GM21367 (cell line): ENCODE measurements at regions not wholly inside any gene's neighbourhood (a gene's known extent, or its start where the extent isn't known, plus 50 kb on each side); places are given as distances from the start of the nearest gene placed in this dataset.
"Not testable (repeated sequence)": the region's sequence is repeated elsewhere in the genome, so short reads cannot be mapped to it uniquely, and the experiment has no call there.

Source experiments
- ATAC-seq: cut with Tn5 transposase; IDR thresholded peaks from one replicate; pipeline ENCODE4 v1.9.1; 2021; ENCODE audit not compliant: unreplicated experiment

DNA sequence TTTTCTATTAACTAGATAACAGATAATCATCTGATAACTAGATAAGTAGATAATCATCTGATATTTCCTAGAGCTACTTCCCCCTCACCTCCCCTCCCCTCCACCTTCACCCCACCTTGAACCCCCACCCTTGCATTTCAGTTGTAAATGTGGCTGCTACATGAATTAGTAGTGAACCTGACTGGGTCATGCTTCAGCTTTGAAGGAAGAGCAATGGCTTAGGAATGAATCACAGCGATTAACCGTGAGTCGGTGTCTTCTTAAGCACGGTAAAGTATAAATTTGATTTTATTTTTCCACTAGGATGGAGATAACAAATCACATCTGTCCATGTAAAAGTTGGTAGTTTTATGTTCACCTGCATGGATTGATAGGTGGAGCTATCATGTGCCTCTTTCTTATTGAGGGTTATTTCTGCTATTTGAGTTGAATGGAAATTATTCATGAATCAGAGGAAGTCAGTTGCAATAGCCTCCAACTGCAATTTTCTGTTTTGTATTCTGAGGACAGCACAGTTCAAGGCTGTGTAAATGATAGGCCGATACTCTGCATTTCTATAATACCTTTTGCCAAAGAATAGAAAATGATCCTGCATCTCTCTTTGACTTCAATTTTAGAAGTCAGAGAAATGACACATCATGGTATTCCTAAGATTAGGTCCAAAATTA lies 235.0 kb downstream of the PTGER3 start:
- no peak for ATAC-seq

DNA sequence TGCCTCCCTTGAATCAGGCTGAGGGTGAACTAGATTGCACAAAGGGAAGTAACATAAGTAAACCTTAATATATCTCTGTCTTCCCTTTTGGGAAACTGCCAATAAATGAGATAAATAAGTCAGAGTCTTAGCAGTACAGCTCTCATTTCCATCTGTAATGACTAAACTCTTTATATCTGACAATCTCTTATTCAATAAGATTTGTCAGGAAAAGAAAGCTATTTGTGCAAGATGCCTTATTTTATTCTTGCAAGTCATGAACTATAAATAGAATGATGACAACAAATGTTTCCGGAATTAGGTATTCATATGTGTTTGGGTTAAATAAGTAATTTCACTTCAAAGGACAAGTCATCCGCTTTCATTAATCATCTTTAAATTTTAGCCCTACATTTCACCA lies 229.2 kb downstream of the PTGER3 start:
- no peak for ATAC-seq

DNA sequence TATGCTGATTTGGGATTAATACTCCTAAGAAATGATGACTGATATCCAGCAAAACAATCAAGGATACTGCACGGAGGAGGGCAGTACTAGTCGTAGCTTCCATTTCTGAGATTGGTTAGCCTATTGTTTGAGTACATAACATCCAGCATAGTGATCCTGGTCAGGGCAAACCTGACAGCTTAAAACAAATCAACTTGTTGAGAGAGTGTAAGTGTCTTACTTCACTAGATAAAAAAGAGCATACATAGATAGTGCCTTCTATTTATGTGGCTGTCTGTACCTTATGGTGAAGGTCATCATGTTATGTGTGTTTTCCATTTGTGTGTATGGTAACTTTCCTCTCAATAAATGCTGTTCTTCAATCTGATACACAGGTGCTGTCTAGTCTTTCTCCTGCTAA lies 228.4 kb downstream of the PTGER3 start:
- no peak for ATAC-seq

DNA sequence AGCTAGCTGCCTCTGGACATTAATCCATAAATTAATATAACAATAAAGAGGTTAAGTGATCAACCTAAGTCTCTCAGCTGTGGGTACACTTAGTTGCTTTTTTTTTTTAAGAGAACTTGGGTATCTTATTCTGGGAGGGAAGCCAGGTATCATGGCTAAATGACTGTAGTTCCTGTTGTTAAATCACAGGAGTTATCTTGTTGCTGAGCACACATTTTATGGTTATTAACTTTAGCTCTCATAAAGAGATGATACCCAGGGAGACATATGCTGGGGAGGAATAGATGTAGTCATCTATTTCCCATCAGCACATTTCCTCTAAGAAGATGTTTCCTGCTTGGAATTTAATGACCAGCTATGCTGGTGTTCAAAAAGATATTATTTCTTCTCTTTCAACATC lies 227.8 kb downstream of the PTGER3 start:
- no peak for ATAC-seq

DNA sequence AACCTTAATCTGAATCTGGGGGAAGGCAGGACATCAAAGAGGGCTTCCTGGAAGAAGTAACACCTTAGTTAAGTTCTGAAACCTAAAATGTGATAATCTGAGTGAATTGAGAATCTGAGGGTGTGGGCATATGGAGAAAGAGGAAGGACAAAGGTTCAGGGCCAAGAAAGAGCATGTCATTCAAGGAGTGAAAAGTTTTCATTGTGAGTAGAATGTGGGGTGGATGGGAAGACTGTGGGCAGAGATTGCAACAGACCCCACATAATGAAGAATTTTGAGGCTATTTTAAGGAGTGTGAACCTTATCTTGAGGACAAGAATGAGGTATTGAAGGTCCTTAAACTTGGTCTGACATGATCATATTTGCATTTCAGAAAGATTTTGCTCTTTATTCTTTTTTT lies 227.2 kb downstream of the PTGER3 start:
- ATAC-seq, result no peak

DNA sequence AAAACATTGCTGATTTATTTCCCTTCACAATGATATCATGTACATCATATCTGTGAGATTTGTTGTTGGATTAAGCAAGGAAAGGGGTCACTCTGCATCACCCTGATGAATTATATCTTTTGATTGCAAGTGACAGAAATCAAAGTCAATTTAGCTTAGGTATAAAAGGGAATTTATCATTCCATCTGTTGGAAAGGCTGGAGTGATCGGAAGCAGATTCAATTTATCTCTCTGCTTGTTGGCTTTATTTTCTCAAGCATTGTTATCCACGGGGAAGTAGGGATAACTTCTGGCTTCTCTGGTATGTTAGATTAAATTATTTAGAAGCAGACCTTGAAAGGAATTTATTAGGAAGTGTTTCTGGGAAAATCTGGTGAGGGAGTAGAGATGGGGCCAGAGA lies 226.6 kb downstream of the PTGER3 start:
- no peak for ATAC-seq

DNA sequence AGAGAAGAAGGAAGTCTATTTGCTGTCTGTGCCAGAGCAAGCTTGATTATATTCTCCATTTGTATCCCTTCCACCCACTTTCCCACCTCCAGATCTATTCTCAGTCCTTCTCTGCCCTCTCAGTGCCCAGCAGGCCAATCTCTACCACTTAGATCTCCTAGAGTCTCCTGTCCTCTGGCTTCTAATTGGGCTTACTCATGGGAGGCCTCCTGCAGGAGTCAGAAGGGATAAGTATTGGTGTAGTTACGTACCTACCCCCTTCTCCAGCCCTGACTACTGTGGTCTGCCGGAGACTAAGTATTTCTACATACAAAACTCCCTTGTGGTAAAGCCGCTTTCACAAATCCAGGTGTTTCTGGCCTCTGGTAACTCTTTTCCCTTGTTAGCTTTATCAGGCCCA lies 221.2 kb downstream of the PTGER3 start:
- no peak for ATAC-seq

DNA sequence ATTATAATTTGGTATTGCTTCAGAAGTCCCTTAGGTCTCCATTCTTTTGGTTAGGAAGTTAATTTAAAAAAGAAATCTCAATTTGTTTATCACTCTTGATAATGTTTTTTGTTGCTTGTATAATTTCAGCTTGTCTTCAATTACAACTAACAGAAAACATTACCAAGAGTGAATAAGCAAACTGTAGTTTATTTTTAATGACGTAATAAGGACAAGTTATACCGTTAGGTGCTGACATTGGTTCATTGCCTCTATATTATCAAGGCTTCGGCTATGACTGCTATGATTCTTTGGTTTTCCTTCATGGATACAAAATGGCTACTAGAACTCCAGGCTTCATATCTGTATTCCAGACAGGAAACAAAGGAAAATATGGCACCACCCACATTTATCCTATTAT lies 220.6 kb downstream of the PTGER3 start:
- ATAC-seq, result no peak

DNA sequence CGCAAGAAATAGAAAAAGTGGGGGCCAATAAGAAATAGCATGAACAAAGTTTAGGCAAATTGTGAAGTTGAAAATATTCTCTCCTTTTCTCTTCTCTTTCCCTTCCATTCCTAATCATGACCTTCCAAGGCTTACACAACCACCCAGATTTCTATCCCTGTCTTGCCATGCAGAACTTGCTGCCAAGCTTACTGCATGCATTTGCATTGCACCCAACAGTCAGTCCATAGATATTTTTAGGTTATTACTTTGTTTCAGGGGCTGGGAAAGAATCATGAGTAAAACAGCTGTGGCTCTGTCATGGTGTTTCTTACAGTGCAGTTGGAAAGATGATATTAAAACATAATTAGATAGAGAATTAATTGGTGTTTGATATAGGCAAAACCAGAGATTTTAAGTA lies 219.4 kb downstream of the PTGER3 start:
- no peak for ATAC-seq

DNA sequence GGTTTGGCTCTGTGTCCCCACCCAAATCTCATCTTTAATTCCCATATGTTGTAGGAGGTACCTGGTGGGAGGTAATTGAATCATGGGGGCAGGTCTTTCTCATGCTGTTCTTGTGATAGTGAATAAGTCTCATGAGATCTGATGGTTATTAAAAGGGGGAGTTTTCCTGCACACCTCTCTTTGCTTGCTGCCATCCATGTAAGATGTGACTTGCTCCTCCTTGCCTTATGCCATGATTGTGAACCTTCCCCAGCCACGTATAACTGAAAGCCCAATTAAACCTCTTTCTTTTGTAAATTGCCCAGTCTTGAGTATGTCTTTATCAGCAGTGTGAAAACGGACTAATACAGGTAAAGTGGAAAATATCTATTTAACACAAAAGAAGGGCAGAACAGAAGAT lies 213.3 kb downstream of the PTGER3 start:
- not testable (repeated sequence) for ATAC-seq

DNA sequence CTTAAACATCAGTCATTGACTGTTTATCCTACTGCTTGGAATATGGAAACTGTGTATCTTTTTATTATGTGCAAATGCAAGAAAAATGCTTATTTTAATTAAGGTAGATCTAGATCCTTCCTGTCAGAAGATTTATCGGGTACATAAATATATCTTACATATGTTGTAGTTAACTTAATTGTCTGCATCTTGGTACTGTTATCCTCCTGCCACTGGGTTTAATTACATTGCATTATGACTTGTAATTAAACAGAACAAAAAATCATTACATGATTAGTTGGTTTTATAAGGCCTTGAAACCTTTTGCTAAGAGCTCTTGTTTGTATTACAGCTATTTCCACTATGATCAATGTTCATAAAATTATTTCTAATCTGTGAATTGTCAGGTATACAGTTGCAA lies 211.2 kb downstream of the PTGER3 start:
- ATAC-seq, result no peak

DNA sequence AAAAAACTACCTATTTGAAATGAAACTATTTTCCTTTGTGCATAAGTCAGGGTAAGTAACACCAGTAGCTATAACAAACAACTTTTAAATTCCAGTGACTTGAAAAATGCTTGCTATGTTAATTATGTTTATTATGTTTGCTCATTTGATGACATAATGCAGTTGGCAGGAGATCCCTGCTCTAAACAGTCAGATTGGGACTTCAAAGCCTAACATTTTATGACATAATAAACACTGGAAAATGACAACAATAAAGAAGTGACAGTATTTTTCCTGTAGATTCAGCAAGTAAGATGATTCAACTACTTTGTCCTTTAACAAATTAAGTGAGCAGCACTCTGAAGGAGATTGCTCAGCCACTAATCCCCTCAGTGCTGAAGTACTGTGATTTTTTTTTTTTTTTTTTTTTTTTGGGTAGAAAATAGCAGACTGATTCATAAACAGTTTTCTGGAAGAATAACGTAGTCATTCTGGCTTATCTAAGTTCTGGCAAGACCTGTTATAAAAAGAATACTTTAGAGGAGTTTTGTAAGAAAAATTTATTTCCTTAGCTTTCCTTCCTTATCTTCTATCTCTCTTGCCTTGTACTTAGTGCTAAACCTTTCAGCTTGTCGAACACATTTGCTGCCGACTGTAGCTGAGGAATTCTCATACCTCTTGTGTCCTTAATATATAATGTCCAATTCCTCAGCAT lies 207.2 kb downstream of the PTGER3 start:
- no peak for ATAC-seq

DNA sequence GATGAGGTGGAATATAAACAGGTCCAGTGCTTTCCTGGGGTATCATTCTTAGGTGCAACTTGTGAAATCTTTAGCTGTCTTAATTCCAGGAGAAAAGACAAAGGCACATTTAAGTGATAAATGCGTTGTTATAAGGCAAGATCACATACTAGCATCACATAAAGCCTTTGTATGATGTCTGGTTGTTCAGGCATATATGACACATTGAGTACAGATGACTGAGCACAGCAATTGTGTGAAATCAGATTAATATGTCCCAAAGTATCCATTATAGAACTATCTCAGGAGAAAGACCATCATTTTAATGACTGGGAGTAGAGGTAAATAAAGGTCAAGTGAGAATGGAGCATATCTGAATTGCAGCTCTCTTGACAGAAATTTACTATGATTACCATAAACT lies 205.1 kb downstream of the PTGER3 start:
- ATAC-seq, result no peak

DNA sequence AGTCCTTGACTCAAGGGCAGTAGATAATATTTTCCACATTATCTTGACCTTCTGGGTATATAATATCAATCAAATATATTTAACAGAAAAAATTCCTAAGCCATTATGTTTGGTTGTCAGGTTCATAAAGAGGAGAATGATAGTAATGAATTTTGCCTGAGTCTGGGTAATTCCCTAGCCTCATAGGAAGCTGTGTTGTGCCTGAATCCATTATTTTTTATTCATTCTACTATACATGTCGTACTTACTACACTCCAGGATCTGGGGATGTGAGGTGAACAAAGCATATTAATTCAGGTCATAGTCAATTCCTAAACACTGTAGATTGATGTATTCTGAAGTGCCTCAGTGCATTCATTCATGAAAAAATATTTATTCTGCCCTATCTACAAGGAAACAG lies 204.2 kb downstream of the PTGER3 start:
- no peak for ATAC-seq

DNA sequence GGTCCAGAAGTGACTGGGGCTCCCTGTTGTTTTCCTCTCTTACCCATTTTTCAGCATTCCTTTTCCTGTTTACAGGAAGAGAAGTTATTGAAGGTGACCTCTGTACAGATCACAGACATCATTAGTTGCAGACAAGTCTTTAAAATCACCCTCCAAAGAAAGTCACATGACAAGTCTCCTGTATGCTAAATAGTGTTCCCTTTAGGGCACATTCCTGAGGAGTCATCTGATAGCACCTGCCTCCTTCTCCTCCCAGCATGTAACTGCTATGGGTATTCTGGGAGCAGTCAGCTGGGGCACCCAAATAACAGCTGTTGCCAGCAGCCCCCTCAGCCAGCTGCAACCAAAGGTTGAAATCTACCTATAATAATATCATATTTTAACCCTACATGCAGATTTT lies 200.6 kb downstream of the PTGER3 start:
- no peak for ATAC-seq

DNA sequence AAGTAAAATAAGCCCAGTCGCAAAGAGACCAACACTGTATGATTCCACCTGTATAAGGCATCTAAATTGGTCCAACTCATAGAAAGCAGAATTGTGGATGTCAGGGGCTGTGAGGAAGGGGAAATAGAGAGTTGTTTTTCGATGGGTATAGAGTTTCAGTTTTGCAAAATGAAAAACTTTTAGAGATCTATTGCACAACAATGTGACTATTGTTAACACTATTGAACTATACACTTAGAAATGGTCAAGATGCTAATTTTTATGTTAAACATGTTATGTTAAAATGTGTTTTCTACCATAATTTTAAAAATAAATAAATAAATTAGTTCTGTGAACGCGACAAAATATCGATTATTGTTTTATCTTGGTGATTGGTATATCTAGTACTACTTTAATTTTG lies 192.4 kb downstream of the PTGER3 start:
- ATAC-seq, result no peak

DNA sequence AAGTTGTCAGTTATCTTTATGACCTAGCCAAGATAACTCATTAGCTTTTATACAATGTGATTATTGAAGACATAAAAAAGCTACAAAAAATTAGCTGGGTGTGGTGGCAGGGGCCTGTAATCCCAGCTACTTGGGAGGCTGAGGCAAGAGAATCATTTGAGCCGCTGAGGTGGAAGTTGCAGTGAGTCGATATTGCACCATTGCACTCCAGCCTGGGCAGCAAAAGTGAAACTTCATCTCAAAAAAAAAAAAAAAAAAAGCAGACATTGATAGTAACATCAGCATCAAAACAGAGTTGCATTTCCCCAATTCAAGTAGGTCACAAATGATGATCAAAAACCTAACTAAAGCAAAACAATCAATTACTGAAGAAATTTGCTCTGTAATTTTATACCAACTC lies 191.4 kb downstream of the PTGER3 start:
- ATAC-seq, result no peak

DNA sequence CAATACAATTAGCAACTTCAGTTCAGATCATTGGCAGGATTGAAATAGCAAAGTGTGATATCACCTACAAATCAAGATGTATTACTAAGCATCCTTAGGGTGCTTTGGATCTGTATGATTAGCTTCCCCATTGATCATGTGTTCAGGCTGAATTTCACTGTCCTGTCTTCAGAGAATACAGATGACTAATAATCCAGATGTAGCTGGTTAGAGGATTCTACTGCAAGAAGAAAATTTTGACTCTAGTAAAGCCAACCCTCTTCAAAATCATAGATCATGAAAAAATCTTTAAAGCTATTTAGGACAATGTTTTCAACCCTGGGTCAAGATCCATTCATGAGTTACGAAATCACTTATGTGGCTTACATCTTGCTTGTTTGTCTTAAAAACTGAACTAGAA lies 184.4 kb downstream of the PTGER3 start:
- no peak for ATAC-seq

DNA sequence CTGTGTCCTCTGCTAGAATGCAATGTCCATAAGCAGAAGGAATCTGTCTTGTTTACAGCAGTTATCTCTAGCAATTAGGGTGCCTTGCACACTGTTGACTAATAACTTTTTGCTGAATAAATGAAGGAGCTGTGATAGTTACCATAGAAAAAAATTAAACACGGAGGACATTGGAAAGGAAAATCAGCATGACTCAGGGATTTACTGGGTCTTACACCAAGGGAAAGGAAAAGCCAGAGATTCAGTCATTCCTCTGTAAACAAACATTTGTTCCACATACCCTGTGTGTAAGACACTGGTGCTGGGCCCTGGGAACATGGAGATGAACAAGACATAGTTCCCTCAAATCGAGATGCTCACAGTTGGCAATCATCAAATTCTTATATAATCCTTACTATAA lies 183.3 kb downstream of the PTGER3 start:
- ATAC-seq, result no peak

DNA sequence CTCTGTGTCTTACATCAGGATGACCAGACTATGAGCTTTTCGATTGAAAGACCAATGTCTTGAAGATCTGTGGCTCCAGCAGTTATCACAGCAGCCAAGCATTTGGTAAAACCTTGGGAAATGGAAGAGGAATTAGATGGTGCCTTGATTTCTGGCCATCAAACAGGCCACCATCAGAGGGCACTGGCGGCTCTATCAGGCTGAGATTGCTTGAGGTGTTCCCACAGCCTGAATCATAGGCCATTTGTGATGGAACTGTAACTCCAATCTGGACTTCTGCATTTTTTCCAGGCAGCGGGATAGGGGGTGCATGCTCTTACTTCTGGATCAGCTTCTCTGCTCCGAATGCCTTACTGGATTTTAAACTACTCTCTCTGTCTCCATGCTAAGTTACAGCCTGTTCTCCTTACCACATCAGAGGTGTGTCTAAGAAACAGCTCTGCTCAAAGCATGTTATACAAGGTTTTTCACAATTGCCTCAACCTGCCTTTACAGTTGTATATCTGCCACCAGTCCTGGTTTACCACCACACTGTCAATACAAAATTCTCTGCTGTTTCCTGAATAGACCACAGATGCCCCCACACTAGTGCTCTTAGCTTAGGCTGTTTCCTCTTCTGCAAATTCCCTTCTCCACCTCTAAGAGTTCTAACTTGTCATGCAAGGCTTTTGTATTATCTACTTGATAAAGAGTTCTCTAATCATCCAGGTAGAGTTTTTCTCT lies 180.9 kb downstream of the PTGER3 start:
- no peak for ATAC-seq

DNA sequence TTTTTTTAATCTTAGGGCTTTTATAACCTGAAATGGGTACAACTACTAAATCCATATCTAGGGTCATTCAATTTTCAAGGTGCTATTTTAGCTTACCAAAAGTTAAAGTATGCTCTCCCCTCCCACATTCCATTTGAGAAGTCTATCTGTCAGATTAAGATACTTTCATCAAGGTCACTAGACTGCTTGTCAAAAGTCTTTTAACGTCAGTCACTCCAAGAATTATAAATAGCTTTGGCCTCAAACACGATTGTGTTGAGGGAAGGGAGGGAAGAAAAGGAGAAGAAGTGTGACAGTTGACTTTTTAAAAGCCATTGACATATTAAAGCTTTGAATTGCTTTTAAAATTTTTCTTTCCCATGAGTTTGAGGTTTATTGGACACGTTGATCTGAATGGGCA lies 175.8 kb downstream of the PTGER3 start:
- no peak for ATAC-seq

DNA sequence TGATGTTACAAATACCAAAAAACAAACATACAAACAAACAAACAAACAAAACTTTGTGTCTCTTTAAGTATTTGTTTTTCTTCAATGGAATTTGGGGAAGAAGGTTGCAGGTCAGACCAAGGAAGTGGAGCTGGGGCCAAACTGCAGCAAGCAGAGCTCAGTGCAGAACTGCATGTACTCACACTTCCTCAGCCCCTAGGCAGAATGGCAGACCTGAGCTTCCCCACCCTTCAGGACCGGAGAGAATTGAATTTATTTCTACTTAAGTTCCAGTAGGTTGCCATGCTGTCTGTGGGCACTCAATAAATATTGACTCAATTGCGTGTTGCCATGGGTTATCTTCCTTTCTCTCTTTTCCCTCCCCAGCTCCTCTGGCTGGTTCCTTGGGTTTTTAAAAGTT lies 173.6 kb downstream of the PTGER3 start:
- ATAC-seq, result no peak
